CD4-positive, alpha-beta T cell treated with Interferon alpha-2 for 1 hour (primary cell): ENCODE measurements at regions not wholly inside any gene's neighbourhood (a gene's known extent, or its start where the extent isn't known, plus 50 kb on each side); places are given as distances from the start of the nearest gene placed in this dataset.
A peak's percentile ranks its signal among the peaks of the same experiment; 100 is the strongest.
"Not testable (repeated sequence)": the region's sequence is repeated elsewhere in the genome, so short reads cannot be mapped to it uniquely, and the experiment has no call there.

ENCODE experiments used
- DNase-seq, 2 donors: peaks; one replicate each; pipeline ENCODE4 v3.0.0-alpha.2; 2020 to 2022

GRCh38 chr1:194078765-194079164 lies 892.4 kb upstream of the B3GALT2 start:
- no peak for DNase-seq

- DNase-seq: no peak
Measured at GRCh38 chr1:194076646-194077045, 890.2 kb upstream of the B3GALT2 start.

- DNase-seq: no peak
Measured at GRCh38 chr1:194073833-194074232, 887.4 kb upstream of the B3GALT2 start.

DNA sequence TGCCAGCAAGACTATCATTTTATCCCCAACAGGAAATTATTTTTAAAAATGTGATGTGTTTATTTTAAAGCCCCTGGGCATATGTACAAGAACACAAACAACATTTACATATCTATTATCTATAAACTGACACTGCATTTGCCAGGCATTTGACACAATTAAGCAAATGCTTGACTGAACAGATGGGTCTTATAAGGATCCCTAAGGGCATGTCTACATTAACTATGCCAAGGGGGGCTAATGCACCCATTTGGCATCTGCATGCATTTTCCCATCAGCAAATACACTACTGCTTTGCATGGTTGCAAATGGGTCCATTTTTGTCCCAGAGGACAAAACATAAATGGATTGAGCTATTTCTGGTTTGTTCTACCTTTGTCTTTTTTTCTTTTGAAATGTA lies 884.8 kb upstream of the B3GALT2 start:
- DNase-seq: no peak

DNA sequence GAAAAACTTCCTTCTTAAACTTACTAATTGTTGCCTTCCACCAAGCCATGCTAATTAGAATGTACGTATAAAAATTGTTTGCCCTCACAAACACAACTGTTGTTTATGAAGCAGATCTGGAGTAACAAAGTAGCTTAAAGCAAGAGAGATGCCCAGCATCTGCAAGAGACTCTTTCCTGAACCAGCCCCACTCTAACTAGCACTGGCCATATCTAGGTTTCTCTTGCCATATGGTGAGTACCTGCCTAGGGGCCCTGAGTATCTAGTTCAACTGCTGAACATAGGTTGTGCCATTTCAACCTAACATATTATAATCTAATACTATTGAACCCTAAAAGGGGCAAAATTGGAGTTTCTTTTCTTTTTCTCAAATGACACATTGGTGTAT lies 883.4 kb upstream of the B3GALT2 start:
- no peak for DNase-seq

- no peak for DNase-seq
Measured at GRCh38 chr1:194069168-194069830, 882.9 kb upstream of the B3GALT2 start.

DNA sequence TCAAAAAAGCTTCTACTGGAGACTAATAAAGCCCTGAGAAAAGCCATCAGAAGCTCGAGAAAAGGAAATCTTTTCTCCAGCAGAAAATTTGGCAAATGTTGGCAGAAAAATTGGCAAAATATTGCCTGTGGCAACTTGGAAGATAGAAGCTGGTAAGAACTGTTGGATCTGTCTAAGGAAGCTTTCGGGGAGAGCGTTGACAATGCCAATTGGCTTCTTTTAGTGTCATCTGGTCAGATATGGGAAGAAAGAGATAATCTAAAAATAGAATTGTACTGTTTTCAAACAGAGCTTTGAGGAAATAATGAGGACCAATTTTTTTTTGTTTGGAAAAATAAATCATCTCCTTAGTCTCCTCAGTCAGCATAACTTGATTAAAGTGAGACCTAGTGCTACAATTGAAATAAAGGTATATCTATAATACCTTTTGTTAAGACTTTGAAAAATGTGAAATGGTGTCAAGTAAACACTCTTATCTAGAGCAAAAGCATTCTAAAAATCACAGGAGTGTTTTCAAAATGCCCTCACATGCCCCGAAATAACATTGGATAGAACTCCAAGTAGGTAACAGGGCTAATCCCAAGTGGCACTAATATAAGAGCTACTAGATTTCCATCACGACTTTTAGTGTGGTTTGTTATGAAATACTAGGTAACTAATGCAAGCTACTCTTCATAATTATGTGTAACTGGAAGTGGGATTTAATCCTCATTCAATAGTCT lies 882.2 kb upstream of the B3GALT2 start:
- no peak for DNase-seq

DNA sequence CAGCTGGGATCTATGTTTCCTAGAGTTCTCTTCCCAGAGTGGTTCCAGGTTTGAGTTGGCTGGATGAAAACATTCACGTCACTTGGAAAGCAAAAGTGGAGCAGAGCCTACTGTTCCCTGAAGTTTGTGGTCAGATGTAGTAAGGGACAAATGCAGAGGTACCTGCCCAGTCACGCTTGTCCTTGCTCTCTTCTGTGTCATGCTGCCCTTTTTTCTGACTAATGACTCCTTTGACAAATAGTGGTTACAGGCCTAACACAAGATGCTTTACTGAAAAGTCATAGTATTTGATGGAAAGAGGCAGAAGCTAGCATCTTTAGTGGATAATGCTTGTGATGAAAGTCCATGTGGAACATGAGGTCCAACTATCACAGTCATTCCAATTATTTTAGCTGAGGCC lies 881.4 kb upstream of the B3GALT2 start:
- no peak for DNase-seq

- DNase-seq: no peak
Measured at GRCh38 chr1:194062962-194063361, 876.5 kb upstream of the B3GALT2 start.

GRCh38 chr1:194062526-194062925 lies 876.1 kb upstream of the B3GALT2 start:
- no peak for DNase-seq

- no peak for DNase-seq
Measured at GRCh38 chr1:194060481-194060880, 874.1 kb upstream of the B3GALT2 start.

DNA sequence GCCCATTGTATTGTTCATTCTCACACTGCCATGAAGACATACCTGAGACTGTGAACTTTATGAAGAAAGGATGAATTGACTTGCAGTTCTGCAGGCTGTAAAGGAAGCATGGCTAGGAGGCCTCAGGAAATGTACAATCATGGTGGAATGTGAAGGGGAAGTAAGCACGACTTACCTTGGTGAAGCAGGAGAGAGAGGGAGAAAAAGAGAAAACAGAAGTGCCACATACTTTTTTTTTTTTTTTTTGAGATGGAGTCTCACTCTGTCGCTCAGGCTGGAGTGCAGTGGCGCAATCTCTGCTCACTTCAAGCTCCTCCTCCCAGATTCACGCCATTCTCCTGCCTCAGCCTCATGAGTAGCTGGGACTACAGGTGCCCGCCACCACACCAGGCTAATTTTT lies 871.9 kb upstream of the B3GALT2 start:
- not testable (repeated sequence) for DNase-seq

- peak; percentile 9 to 67 for DNase-seq
Measured at GRCh38 chr1:194056169-194056568, 869.8 kb upstream of the B3GALT2 start.

DNA sequence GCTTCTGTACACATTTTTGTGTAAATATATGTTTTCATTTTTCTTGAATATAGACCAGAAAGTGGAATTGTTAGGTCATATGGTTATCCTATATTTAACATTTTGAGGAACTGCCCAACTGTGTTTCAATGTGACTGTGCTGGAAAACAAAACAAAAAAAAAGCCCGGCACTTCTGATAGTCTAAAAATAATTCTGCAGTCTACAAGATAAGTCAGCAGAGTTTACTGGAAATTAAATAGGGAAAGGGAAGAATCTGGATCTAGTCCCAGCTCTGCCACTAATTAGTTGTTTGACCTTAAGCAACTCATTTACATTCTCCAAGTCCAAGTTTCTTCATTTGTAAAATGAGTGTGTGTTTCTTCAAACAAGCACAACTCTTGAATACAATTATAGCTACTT lies 869.1 kb upstream of the B3GALT2 start:
- DNase-seq: no peak

- peak in 1 of 2 donors; percentile 14 for DNase-seq
Measured at GRCh38 chr1:194052514-194053338, 866.3 kb upstream of the B3GALT2 start.

DNA sequence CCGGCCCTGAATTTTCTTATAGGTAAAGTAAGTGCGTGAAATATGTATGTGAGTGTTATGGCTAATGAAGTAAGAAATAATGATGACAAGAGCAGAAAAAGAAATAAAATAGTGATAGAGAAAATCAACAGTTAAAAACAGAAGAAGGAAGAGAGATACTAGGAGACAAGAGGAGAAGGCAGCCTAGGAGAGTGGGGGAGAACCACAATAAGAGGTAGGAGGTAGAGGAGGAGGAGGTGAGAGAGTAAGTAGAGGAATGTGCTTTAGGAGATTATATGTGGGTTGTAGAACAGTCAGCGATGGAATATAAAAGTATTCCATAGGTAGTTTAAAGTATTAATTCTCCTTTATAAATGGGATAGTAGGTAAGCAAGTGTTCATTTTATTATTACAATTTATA lies 861.5 kb upstream of the B3GALT2 start:
- DNase-seq: no peak

- no peak for DNase-seq
Measured at GRCh38 chr1:194047206-194047605, 860.8 kb upstream of the B3GALT2 start.

DNA sequence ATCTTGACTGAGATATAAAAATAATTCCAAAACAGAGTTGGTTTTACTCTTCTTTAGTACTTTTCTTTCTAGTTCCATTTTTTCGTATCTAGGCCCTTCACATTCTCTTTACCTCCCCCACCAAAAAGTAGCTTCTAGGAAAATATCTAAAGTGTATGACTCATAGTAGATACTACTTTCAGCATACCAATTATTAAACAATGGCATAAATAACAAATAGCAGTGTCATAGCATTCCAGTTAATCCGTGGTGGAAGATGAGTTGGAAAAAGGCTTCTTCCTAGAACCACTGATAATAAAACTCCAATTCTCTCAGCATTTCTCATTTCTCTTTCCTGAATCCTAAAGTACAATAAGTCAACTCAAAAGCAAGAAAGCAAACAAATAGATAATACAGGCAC lies 859.0 kb upstream of the B3GALT2 start:
- no peak for DNase-seq

GRCh38 chr1:194044892-194045291 lies 858.5 kb upstream of the B3GALT2 start:
- DNase-seq: no peak

GRCh38 chr1:194043984-194044755 lies 857.8 kb upstream of the B3GALT2 start:
- no peak for DNase-seq

DNA sequence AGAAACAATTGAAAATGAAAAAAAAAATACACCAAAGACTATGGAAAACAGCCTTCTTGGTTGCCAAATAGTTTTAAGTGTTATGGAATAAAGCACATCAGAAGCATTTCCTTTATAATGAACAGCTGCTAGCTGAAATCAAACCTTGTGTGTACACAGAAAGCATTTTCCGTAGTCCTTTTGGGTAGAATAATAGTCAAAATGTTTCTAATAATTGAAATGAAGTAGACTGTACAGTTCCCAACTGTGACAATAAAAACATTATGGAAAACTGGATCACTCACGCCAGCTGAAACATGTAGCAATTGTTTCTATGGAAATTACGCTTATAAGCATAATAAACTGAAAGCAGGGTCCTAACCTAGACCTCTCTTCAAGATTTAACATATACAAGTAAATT lies 856.3 kb upstream of the B3GALT2 start:
- no peak for DNase-seq

DNA sequence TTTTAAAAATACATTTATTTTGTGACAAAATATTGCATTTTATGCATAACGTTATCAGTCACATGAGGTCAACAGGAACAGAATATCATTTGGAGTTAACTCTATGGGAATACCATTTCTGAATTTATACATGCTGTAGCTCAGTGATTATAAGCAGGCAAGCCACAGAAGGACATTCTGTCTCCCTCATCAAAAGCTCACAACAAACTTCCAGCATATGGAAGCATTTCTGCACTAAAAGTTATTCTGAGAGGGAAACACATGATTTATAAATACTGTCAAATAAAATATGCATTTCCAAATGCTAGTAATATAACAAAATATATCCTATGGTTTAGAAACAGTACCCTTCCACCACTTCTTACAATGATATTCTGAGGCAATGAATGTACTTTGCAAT lies 854.1 kb upstream of the B3GALT2 start:
- DNase-seq: no peak

GRCh38 chr1:194039578-194039977 lies 853.2 kb upstream of the B3GALT2 start:
- DNase-seq: no peak
